ENCODE measurements at regions not wholly inside any gene's neighbourhood (a gene's known extent, or its start where the extent isn't known, plus 50 kb on each side); places are given as distances from the start of the nearest gene placed in this dataset.

- H2BK15ac ChIP-seq (ENCODE audit: low read depth, low read length): no peak overlapping the region
- H2AFZ ChIP-seq (replicated peaks; ENCODE audit: low read length, poor library complexity): no peak overlapping the region
- H2BK120ac ChIP-seq (ENCODE audit: low read depth, low read length): no peak overlapping the region
- no peak for TF ChIP-seq CEBPB (IDR thresholded peaks at IDR 0.05; ENCODE audit: low read depth, low read length)
- no peak for TF ChIP-seq RAD21 (IDR thresholded peaks at IDR 0.05; ENCODE audit: low read length)
- no peak for TF ChIP-seq RFX5 (IDR thresholded peaks at IDR 0.05; ENCODE audit: low read depth, low read length)
- no peak for TF ChIP-seq NFE2L2 (IDR thresholded peaks at IDR 0.05; ENCODE audit: low read depth, low read length)
- no peak for TF ChIP-seq USF2 (IDR thresholded peaks at IDR 0.05; ENCODE audit: low read depth, low read length)
- no peak for TF ChIP-seq MAFK (IDR thresholded peaks at IDR 0.05; ENCODE audit: low read depth, low read length)
- TF ChIP-seq MAZ (IDR thresholded peaks at IDR 0.05; ENCODE audit: borderline replicate concordance, low read depth, low read length): no peak
- TF ChIP-seq ELK1 (IDR thresholded peaks at IDR 0.05; ENCODE audit: borderline replicate concordance, low read depth, low read length): no peak
- TF ChIP-seq BHLHE40 (IDR thresholded peaks at IDR 0.05; ENCODE audit: low read depth, low read length): no peak
- TF ChIP-seq CTCF (conservative IDR thresholded peaks at IDR 0.05; ENCODE audit: low read depth, low read length): no peak
- no peak for TF ChIP-seq CHD1 (IDR thresholded peaks at IDR 0.05; ENCODE audit: low read depth, low read length)
- TF ChIP-seq POLR2A (IDR thresholded peaks at IDR 0.05; ENCODE audit: low read depth, low read length): no peak
- no peak for TF ChIP-seq SMC3 (IDR thresholded peaks at IDR 0.05; ENCODE audit: low read depth, low read length)
- TF ChIP-seq FOS (IDR thresholded peaks at IDR 0.05; ENCODE audit: low read depth, low read length): no peak
- no peak for TF ChIP-seq MXI1 (IDR thresholded peaks at IDR 0.05; ENCODE audit: borderline replicate concordance, low read depth, low read length)
- TF ChIP-seq RCOR1 (IDR thresholded peaks at IDR 0.05; ENCODE audit: insufficient replicate concordance, low read length): no peak
- no peak overlapping the region for H3K56ac ChIP-seq (ENCODE audit: extremely low read depth, insufficient read depth, low read length)
- no peak overlapping the region for H2AK9ac ChIP-seq (replicated peaks; ENCODE audit: low read depth, low read length, poor library complexity)
- no peaks in the 10 kb centered on the region for H4K20me1 ChIP-seq (ENCODE audit: insufficient read depth, low read length)
- no peak overlapping the region for H2BK5ac ChIP-seq (ENCODE audit: low read depth, low read length, poor library complexity, severe bottlenecking)
- no peak overlapping the region for H3K4me3 ChIP-seq (ENCODE audit: insufficient read depth, low read depth, low read length)
- no peak overlapping the region for H3K14ac ChIP-seq (replicated peaks; ENCODE audit: low read depth, low read length)
- dilution Hi-C loops (cut with HindIII; ENCODE audit: low sequenced_read_pairs, unreplicated experiment) (no loop called here), in situ Hi-C loops (cut with MboI; ENCODE audit: low sequenced_read_pairs) (no loop called here), intact Hi-C loops (cut with micrococcal nuclease) (no loop called here)
- H3K9me3 ChIP-seq (ENCODE audit: control insufficient read depth, insufficient read depth, low read length): peaks cover 7% of the 10 kb centered on the region
- no peaks in the 10 kb centered on the region for H3K4me1 ChIP-seq (ENCODE audit: control insufficient read depth, insufficient read depth, low read length)
- no peak overlapping the region for H3K27ac ChIP-seq (ENCODE audit: insufficient read depth, low read length)
- no peak overlapping the region for H4K8ac ChIP-seq (ENCODE audit: low read depth in 2 of 2, low read length in 2 of 2)
- no peaks in the 10 kb centered on the region for H3K9me1 ChIP-seq (ENCODE audit: insufficient read depth, low read length)
- no peak overlapping the region for H3K4ac ChIP-seq (ENCODE audit: low read depth, low read length)
- POLR2A ChIA-PET (ENCODE audit: unreplicated experiment): no interaction called here
- DNase-seq (no peak), ATAC-seq (ENCODE audit: low read depth) (no peak)
- H3K4me2 ChIP-seq (ENCODE audit: low read depth, low read length): no peak overlapping the region
- H3K9ac ChIP-seq (ENCODE audit: low read depth, low read length): no peak overlapping the region
- H3K23ac ChIP-seq (ENCODE audit: low read depth, low read length): no peak overlapping the region
- no peak overlapping the region for H2BK20ac ChIP-seq (ENCODE audit: low read depth, low read length)
- CTCF ChIA-PET: no interaction called here
- H3K79me1 ChIP-seq (ENCODE audit: low read depth in 1 of 2, low read length in 2 of 2): no peaks in the 10 kb centered on the region
- no peak overlapping the region for H4K91ac ChIP-seq (ENCODE audit: insufficient read depth, low read depth, low read length)
- no peaks in the 10 kb centered on the region for H3K36me3 ChIP-seq (ENCODE audit: control insufficient read depth, insufficient read depth, low read length)
- H3K27me3 ChIP-seq (ENCODE audit: control insufficient read depth, insufficient read depth, low read length): no peaks in the 10 kb centered on the region
- no peak overlapping the region for H4K5ac ChIP-seq (ENCODE audit: low read depth, low read length)
- BruUV-seq (replicated peaks): no TSS peak
- H2AK5ac ChIP-seq (ENCODE audit: low read depth, low read length): no peak overlapping the region
- no peak overlapping the region for H3K18ac ChIP-seq (ENCODE audit: low read depth, low read length)
Observed at GRCh38 chr6:8628063-8628462, 192.7 kb upstream of the SLC35B3 start.
